HL-60 (cell line): ENCODE measurements at regions not wholly inside any gene's neighbourhood (a gene's known extent, or its start where the extent isn't known, plus 50 kb on each side); places are given as distances from the start of the nearest gene placed in this dataset.

Experiments used
- CTCF ChIP-seq: IDR thresholded peaks from one replicate; pipeline ENCODE4 v1.5.1; 2011; ENCODE audit warnings: low read length, control low read depth, inconsistent platforms; ENCODE audit not compliant: insufficient read depth
- GABPA ChIP-seq: IDR thresholded peaks from 2 replicates; pipeline ENCODE4 v1.6.1; 2012; ENCODE audit warnings: low read depth
- POLR2AphosphoS5 ChIP-seq: IDR thresholded peaks from 2 replicates; pipeline ENCODE4 v1.6.1; 2012; ENCODE audit warnings: low read depth
- REST ChIP-seq: IDR thresholded peaks from 2 replicates; pipeline ENCODE4 v1.6.1; 2012; ENCODE audit warnings: low read depth; ENCODE audit not compliant: insufficient replicate concordance
- SPI1 ChIP-seq: IDR thresholded peaks from 2 replicates; pipeline ENCODE4 v1.6.1; 2012; ENCODE audit warnings: low read depth, mild to moderate bottlenecking, borderline replicate concordance

GRCh38 chr3:177340243-177340830, 143.1 kb upstream of the TBL1XR1 start:
- no peak for TF ChIP-seq CTCF
- no peak for TF ChIP-seq POLR2AphosphoS5
- TF ChIP-seq GABPA: no peak
- TF ChIP-seq REST: no peak
- no peak for TF ChIP-seq SPI1
